H1 (cell line): ENCODE measurements at regions not wholly inside any gene's neighbourhood (a gene's known extent, or its start where the extent isn't known, plus 50 kb on each side); places are given as distances from the start of the nearest gene placed in this dataset.

ENCODE experiments used
- CHD7 ChIP-seq: fragments of 300-600 bp; sonication (generic); IDR thresholded peaks from 2 replicates; pipeline ENCODE4 v1.7.1; 2012; ENCODE audit warnings: low read length, moderate library complexity, mild to moderate bottlenecking, inconsistent platforms; ENCODE audit not compliant: insufficient replicate concordance
- FOSL1 ChIP-seq: IDR thresholded peaks from 2 replicates; pipeline ENCODE4 v1.6.1; 2011; ENCODE audit warnings: mild to moderate bottlenecking, low read depth, low read length, moderate library complexity; ENCODE audit not compliant: insufficient read depth
- RAD21 ChIP-seq, 2 experiments: IDR thresholded peaks in 1 of 2; conservative IDR thresholded peaks in 1 of 2; 2 replicates each; pipeline ENCODE4 v1.6.1; 2011; ENCODE audit warnings: low read depth in 2 of 2, low read length in 2 of 2, improper control_type of control experiment in 1 of 2, inconsistent platforms in 1 of 2, mild to moderate bottlenecking in 1 of 2, moderate library complexity in 1 of 2

GRCh38 chr16:6531067-6531466 lies 801.6 kb upstream of the RBFOX1 start (continued):
- TF ChIP-seq CHD7 (no peak), FOSL1 (no peak), RAD21 (IDR thresholded peaks at IDR 0.05 in 1 of 2, conservative IDR thresholded peaks at IDR 0.05 in 1 of 2; ENCODE audit: low read depth in 2 of 2, low read length in 2 of 2) (no peak)
- TF ChIP-seq, all 59 proteins: peak for 0
